A549 (cell line): ENCODE measurements at regions not wholly inside any gene's neighbourhood (a gene's known extent, or its start where the extent isn't known, plus 50 kb on each side); places are given as distances from the start of the nearest gene placed in this dataset.

Experiments
- CEBPB ChIP-seq, 2 experiments: fragments of >200 bp in 1 of 2; sonication (Bioruptor Twin) in 1 of 2; formaldehyde crosslinking in 1 of 2; IDR thresholded peaks; 2 replicates each; pipeline ENCODE4 v1.6.1; 2012 to 2016
- EP300 ChIP-seq, 2 experiments: fragments of >200 bp; sonication (Bioruptor Twin); formaldehyde crosslinking; IDR thresholded peaks; 2 replicates in 1 of 2; 3 replicates in 1 of 2; pipeline ENCODE4 v1.6.1; 2016 to 2017
- HOXA7 ChIP-seq: fragments of 250-450 bp; sonication (Bioruptor Pico); IDR thresholded peaks from 2 replicates; pipeline ENCODE4 v1.5.0; 2020; ENCODE audit warnings: mild to moderate bottlenecking, moderate library complexity
- KDM1A ChIP-seq: fragments of 200-600 bp; sonication (generic); IDR thresholded peaks from 2 replicates; pipeline ENCODE4 v1.6.1; 2016; ENCODE audit warnings: low read depth, mild to moderate bottlenecking
- PHF8 ChIP-seq: fragments of 200-600 bp; sonication (generic); IDR thresholded peaks from 2 replicates; pipeline ENCODE4 v1.6.1; 2016; ENCODE audit warnings: low read depth, mild to moderate bottlenecking, antibody characterized with exemption, moderate library complexity, borderline replicate concordance
- POLR2A ChIP-seq: IDR thresholded peaks from 2 replicates; pipeline ENCODE4 v1.6.1; 2012; ENCODE audit warnings: mild to moderate bottlenecking, low read length
- TF ChIP-seq, protein P1 (sequence below): fragments of >200 bp; sonication (Bioruptor Twin); formaldehyde crosslinking; IDR thresholded peaks from 3 replicates; pipeline ENCODE4 v1.5.1; 2016
- TF ChIP-seq, protein P2 (sequence below): fragments of 200-600 bp; sonication (generic); IDR thresholded peaks from 2 replicates; pipeline ENCODE4 v1.6.1; 2016; ENCODE audit warnings: antibody characterized with exemption, mild to moderate bottlenecking, moderate library complexity

DNA sequence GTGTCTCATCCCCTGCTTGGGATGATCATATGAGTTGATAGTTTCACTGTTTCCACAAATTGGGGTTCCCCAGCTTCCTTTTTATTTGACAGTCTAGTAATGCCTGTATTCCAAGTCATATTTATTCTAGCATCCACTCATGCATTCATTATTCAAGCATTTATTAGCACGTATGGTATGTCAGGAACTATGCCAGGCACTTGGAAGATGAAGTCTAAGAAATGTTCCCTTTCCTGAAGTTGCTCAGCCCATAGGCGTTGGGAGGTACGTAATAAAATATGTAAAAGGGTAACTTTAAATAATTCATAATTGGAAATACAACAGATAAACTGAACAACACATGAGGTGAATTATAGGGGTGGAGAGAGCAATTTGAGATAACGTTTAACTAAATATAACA lies 338.0 kb upstream of the MAF start:
- TF ChIP-seq, protein P1, sequence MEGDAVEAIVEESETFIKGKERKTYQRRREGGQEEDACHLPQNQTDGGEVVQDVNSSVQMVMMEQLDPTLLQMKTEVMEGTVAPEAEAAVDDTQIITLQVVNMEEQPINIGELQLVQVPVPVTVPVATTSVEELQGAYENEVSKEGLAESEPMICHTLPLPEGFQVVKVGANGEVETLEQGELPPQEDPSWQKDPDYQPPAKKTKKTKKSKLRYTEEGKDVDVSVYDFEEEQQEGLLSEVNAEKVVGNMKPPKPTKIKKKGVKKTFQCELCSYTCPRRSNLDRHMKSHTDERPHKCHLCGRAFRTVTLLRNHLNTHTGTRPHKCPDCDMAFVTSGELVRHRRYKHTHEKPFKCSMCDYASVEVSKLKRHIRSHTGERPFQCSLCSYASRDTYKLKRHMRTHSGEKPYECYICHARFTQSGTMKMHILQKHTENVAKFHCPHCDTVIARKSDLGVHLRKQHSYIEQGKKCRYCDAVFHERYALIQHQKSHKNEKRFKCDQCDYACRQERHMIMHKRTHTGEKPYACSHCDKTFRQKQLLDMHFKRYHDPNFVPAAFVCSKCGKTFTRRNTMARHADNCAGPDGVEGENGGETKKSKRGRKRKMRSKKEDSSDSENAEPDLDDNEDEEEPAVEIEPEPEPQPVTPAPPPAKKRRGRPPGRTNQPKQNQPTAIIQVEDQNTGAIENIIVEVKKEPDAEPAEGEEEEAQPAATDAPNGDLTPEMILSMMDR: no peak
- TF ChIP-seq EP300 (IDR thresholded peaks at IDR 0.05): no peak
- no peak for TF ChIP-seq POLR2A
- TF ChIP-seq CEBPB (IDR thresholded peaks at IDR 0.05): no peak
- no peak for TF ChIP-seq KDM1A
- TF ChIP-seq, protein P2, sequence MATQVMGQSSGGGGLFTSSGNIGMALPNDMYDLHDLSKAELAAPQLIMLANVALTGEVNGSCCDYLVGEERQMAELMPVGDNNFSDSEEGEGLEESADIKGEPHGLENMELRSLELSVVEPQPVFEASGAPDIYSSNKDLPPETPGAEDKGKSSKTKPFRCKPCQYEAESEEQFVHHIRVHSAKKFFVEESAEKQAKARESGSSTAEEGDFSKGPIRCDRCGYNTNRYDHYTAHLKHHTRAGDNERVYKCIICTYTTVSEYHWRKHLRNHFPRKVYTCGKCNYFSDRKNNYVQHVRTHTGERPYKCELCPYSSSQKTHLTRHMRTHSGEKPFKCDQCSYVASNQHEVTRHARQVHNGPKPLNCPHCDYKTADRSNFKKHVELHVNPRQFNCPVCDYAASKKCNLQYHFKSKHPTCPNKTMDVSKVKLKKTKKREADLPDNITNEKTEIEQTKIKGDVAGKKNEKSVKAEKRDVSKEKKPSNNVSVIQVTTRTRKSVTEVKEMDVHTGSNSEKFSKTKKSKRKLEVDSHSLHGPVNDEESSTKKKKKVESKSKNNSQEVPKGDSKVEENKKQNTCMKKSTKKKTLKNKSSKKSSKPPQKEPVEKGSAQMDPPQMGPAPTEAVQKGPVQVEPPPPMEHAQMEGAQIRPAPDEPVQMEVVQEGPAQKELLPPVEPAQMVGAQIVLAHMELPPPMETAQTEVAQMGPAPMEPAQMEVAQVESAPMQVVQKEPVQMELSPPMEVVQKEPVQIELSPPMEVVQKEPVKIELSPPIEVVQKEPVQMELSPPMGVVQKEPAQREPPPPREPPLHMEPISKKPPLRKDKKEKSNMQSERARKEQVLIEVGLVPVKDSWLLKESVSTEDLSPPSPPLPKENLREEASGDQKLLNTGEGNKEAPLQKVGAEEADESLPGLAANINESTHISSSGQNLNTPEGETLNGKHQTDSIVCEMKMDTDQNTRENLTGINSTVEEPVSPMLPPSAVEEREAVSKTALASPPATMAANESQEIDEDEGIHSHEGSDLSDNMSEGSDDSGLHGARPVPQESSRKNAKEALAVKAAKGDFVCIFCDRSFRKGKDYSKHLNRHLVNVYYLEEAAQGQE: no peak
- no peak for TF ChIP-seq HOXA7 (CRISPR knock-in tag)
- TF ChIP-seq PHF8: no peak
